GM18505 (cell line): ENCODE measurements at regions not wholly inside any gene's neighbourhood (a gene's known extent, or its start where the extent isn't known, plus 50 kb on each side); places are given as distances from the start of the nearest gene placed in this dataset.

Experiments used
- ATAC-seq: cut with Tn5 transposase; IDR thresholded peaks from one replicate; pipeline ENCODE4 v1.9.1; 2021; ENCODE audit not compliant: unreplicated experiment
- POLR2A ChIP-seq: IDR thresholded peaks from 4 replicates; pipeline ENCODE4 v1.6.1; 2011; ENCODE audit warnings: borderline replicate concordance; ENCODE audit not compliant: insufficient read depth, insufficient read length; ENCODE audit errors: extremely low read depth

- TF ChIP-seq POLR2A: no peak
- no peak for ATAC-seq
These were observed 161.7 kb upstream of the BMPER start for GRCh38 chr7:33743594-33743993.

DNA sequence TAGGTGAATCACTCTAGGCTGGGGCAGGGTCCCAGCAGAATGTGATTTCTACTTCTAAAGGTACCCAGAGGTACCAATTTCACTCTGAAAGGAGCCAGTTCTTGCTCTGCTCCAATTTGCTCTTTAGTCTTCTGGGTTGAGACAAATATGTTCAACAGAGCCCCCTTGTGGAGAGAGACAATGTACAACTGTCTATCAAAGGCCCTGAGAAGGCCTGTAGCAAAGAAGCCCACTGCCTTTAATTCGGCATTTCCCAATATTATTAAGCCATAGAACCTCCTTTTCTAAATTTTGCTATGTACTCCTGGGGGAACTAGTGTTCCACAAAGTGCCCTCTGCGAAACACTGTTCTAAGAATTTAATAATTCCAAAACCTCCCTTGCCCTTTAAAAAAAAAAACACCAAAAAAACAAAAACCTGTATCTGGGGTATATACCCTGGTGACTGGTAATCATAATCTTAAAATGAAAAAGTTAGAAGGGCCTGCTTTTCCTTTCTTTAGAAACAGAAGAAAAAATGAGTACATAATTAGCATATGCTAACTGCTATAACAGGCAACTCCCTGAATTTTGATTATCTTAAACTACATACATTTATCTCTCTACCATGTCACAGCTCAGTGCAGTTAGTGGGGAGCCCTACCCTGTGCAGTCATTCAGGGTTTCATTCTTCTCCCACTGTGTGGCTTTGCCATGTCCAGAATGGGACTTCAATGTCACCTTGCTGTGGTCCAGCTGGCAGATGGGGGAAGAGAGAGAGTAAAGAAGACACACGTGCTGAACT is 160.9 kb upstream of the BMPER start:
- ATAC-seq: no peak

GRCh38 chr7:33745934-33746333 is 159.4 kb upstream of the BMPER start:
- no peak for ATAC-seq
- no peak for TF ChIP-seq POLR2A

More for the DNA sequence above, 160.9 kb upstream of the BMPER start:
- TF ChIP-seq POLR2A: no peak

- TF ChIP-seq POLR2A: no peak
- ATAC-seq: no peak
These were observed 156.5 kb upstream of the BMPER start for GRCh38 chr7:33748793-33749192.

GRCh38 chr7:33750177-33750576 is 155.2 kb upstream of the BMPER start:
- no peak for TF ChIP-seq POLR2A
- peak; percentile 81 for ATAC-seq

DNA sequence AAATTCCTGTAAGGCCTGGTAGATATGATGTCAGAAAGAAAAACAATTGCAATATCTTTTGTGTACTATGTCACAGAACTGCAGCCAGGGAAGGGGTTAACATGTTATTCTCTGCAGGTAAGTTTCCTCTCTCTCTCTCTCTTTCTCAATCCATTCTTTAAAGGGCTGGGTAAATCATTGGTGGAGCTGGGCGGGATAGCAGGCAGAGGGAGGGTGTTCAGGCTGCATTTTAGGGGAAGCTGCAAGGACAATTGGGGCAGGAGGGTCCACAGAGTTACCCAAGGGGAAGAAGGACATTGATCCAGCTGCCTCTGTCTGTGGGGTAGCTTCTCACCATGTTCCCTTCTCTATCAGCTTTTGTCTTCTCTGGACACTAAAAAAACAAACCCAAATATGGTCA is 153.9 kb upstream of the BMPER start:
- no peak for TF ChIP-seq POLR2A
- ATAC-seq: no peak

GRCh38 chr7:33753881-33754525 is 151.3 kb upstream of the BMPER start:
- no peak for TF ChIP-seq POLR2A
- no peak for ATAC-seq

GRCh38 chr7:33754933-33755928 is 150.1 kb upstream of the BMPER start:
- ATAC-seq: no peak
- no peak for TF ChIP-seq POLR2A

DNA sequence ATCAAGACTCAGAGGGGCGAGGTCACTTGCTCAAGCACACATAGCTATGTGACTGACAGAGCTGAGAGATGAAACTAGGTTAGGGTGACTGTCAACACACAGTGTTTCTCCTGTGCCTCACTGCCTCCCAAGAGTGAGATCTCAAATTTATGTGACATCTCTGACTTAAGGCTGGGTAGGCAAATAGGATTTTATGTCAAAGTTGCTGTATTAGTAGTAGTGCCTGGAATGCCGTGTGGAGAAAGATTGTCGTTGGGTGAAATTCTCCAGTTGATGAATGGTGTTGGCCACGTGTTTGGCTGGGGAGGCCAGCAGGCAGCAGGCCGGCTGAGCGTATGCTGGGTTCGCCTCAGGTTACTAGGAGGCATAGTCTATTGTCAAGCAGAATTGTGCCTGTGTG is 148.3 kb upstream of the BMPER start:
- no peak for ATAC-seq
- no peak for TF ChIP-seq POLR2A

DNA sequence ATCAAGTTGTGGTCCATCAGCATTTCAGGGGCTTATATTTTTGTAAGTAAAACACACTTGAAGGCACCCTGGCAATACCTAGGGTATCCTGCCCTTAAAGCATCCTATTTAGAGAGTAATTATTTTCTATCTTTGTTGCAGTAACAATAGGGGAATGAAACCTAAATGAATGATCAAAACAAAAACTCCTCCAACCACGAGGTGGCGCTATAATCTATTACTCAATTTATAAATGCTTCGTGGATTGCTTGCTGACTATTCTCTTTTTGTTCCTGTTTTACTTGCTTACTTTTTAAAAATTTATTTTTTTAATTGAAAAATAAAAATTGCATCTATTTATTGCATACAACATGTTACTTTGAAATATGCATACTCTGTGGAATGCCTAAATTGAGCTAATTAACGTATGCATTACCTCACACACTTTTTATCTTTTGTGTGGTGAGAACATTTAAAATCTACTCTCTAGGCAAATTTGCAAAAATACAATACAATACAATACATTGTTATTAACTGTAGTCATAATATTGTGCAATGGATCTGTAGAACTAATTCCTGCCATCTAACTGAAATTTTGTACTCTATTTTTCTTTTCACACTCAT is 147.7 kb upstream of the BMPER start:
- no peak for ATAC-seq

GRCh38 chr7:33760146-33760545 is 145.2 kb upstream of the BMPER start:
- ATAC-seq: no peak
- no peak for TF ChIP-seq POLR2A

More for the DNA sequence above, 147.7 kb upstream of the BMPER start:
- no peak for TF ChIP-seq POLR2A

GRCh38 chr7:33760834-33761233 is 144.5 kb upstream of the BMPER start:
- ATAC-seq: no peak
- no peak for TF ChIP-seq POLR2A
